ENCODE measurements at regions not wholly inside any gene's neighbourhood (a gene's known extent, or its start where the extent isn't known, plus 50 kb on each side); places are given as distances from the start of the nearest gene placed in this dataset.

DNA sequence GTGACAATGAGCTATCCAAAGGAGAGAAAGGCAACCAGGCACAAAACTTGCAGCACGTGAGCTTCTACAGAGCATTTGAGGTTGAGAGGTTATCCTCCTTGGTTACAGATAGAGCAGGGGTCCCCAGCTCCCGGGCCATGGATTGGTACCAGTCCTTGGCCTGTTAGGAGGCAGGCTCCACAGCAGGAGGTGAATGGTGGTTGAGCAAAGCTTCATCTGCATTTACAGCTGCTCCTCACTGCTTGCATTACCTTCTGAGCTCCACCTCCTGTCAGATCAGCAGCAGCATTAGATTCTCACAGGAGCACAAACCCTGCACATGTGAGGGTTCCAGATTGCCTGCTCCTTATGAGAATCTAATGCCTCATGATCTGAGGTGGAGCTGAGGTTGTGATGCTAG is 57.8 kb upstream of the ST8SIA3 start:
- CTCF ChIA-PET = no interaction called here
- TF ChIP-seq HDGF (IDR thresholded peaks at IDR 0.05; ENCODE audit: borderline replicate concordance) (no peak), SUZ12 (IDR thresholded peaks at IDR 0.05) (no peak), LEF1 (IDR thresholded peaks at IDR 0.05; ENCODE audit: borderline replicate concordance) (no peak), SP1 (IDR thresholded peaks at IDR 0.05) (no peak), CTBP1 (IDR thresholded peaks at IDR 0.05; ENCODE audit: borderline replicate concordance) (no peak), FOXK2 (IDR thresholded peaks at IDR 0.05) (no peak), FOXM1 (IDR thresholded peaks at IDR 0.05; ENCODE audit: borderline replicate concordance) (no peak), TARDBP (IDR thresholded peaks at IDR 0.05) (no peak)
- TF ChIP-seq, protein P1, sequence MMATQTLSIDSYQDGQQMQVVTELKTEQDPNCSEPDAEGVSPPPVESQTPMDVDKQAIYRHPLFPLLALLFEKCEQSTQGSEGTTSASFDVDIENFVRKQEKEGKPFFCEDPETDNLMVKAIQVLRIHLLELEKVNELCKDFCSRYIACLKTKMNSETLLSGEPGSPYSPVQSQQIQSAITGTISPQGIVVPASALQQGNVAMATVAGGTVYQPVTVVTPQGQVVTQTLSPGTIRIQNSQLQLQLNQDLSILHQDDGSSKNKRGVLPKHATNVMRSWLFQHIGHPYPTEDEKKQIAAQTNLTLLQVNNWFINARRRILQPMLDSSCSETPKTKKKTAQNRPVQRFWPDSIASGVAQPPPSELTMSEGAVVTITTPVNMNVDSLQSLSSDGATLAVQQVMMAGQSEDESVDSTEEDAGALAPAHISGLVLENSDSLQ (IDR thresholded peaks at IDR 0.05) = no peak
- POLR2A ChIA-PET = interaction anchor here (0.6 kb wide), 1 partner anchor 141 kb away, joined by 3 read pairs; the partner anchor contains the start of gene ONECUT2
- DNase-seq (ENCODE audit: extremely low spot score) = no peak

DNA sequence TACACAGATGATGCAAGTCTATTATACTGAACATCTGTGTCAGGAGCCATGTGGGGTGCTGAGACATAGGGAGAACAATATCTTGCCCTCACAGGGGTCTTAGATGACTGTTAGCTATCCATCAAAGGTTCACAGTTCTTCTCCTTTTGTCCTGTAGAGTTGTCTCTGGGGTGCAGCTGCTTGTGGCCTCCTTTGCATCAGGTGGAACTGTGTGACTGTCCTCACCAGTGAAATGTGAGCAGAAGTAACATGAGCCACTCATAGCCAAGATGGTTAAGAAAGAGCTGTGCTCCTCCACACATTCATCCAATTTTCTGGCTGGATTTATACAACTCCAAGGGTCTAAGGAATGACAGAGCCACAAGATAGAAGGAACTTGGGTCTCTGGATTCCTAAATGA is 56.0 kb upstream of the ST8SIA3 start:
- CTCF ChIA-PET = no interaction called here
- no peak for DNase-seq (ENCODE audit: extremely low spot score)
- POLR2A ChIA-PET = no interaction called here
- no peak for TF ChIP-seq SUZ12 (IDR thresholded peaks at IDR 0.05)
- no peak for TF ChIP-seq SP1 (IDR thresholded peaks at IDR 0.05)
- TF ChIP-seq NFRKB (IDR thresholded peaks at IDR 0.05) = no peak
- TF ChIP-seq FOXA1 (IDR thresholded peaks at IDR 0.05) = no peak
- TF ChIP-seq ELF4 (IDR thresholded peaks at IDR 0.05) = no peak
- TF ChIP-seq, protein P1 (IDR thresholded peaks at IDR 0.05) = no peak
- no peak for TF ChIP-seq L3MBTL2 (conservative IDR thresholded peaks at IDR 0.05)
- no peak for TF ChIP-seq FOXK2 (IDR thresholded peaks at IDR 0.05)
- TF ChIP-seq CTBP1 (IDR thresholded peaks at IDR 0.05; ENCODE audit: borderline replicate concordance) = no peak
- TF ChIP-seq BHLHE40 (IDR thresholded peaks at IDR 0.05; ENCODE audit: borderline replicate concordance) = no peak
- no peak for TF ChIP-seq LEF1 (IDR thresholded peaks at IDR 0.05; ENCODE audit: borderline replicate concordance)
- TF ChIP-seq FOXM1 (IDR thresholded peaks at IDR 0.05; ENCODE audit: borderline replicate concordance) = no peak
- TF ChIP-seq TARDBP (IDR thresholded peaks at IDR 0.05) = no peak
- TF ChIP-seq ARNT (IDR thresholded peaks at IDR 0.05) = no peak
- no peak for TF ChIP-seq HDGF (IDR thresholded peaks at IDR 0.05; ENCODE audit: borderline replicate concordance)
- no peak for TF ChIP-seq ZNF384 (IDR thresholded peaks at IDR 0.05)

DNA sequence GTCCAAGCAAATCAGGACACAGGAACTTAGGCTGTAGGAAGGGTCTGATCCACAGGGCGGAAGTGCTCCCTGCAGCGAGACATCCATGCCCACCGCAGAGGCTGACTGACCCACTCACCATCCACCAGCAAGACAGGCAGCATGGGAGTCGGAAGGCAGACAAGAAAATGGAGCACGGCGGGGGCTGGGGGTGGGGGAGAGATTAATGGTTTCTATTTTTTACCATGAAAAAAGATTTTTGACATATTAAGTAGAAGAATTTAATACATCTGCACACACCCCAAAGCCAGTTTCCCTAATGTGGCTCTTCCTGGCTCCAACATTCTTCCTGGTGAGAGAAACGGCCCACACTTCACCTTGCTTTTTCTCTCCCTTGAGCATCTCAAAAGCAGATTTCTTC is 55.1 kb upstream of the ST8SIA3 start:
- POLR2A ChIA-PET = no interaction called here
- CTCF ChIA-PET = no interaction called here

DNA sequence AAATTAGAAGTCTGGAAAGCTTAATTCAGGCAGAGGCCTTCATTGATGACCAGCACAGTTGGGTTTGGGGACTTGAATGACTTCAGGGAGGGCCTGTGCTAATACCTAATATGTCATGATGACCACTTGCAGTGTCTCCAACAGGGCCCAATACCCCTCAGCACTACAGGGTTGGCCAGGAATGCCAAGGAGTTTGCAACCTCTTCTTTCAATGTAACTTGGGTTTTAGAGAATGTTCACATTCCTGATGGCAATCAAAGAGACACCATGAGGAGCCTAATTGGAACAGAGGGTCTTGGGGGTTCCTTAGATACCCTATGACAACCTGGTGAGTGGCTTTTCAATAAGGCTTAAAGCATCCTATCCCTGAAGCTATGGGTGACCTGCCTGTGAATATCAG is 52.4 kb upstream of the ST8SIA3 start:
- no peak for DNase-seq (ENCODE audit: extremely low spot score)
- TF ChIP-seq ZNF384 (IDR thresholded peaks at IDR 0.05) (no peak), HDGF (IDR thresholded peaks at IDR 0.05; ENCODE audit: borderline replicate concordance) (no peak), SUZ12 (IDR thresholded peaks at IDR 0.05) (no peak), FOXM1 (IDR thresholded peaks at IDR 0.05; ENCODE audit: borderline replicate concordance) (no peak), TARDBP (IDR thresholded peaks at IDR 0.05) (no peak), LEF1 (IDR thresholded peaks at IDR 0.05; ENCODE audit: borderline replicate concordance) (no peak), ARNT (IDR thresholded peaks at IDR 0.05) (no peak), SP1 (IDR thresholded peaks at IDR 0.05) (no peak), CTBP1 (IDR thresholded peaks at IDR 0.05; ENCODE audit: borderline replicate concordance) (no peak), L3MBTL2 (conservative IDR thresholded peaks at IDR 0.05) (no peak), ELF4 (IDR thresholded peaks at IDR 0.05) (no peak), BHLHE40 (IDR thresholded peaks at IDR 0.05; ENCODE audit: borderline replicate concordance) (no peak), NFRKB (IDR thresholded peaks at IDR 0.05) (no peak), FOXA1 (IDR thresholded peaks at IDR 0.05) (no peak), FOXK2 (IDR thresholded peaks at IDR 0.05) (no peak)
- TF ChIP-seq, protein P1 (IDR thresholded peaks at IDR 0.05) = no peak
- POLR2A ChIA-PET = no interaction called here
- CTCF ChIA-PET = no interaction called here

More for the DNA sequence above, 55.1 kb upstream of the ST8SIA3 start:
- DNase-seq (ENCODE audit: extremely low spot score) = no peak
- TF ChIP-seq ZNF384 (IDR thresholded peaks at IDR 0.05) (no peak), FOXA1 (IDR thresholded peaks at IDR 0.05) (no peak), BHLHE40 (IDR thresholded peaks at IDR 0.05; ENCODE audit: borderline replicate concordance) (no peak), TARDBP (IDR thresholded peaks at IDR 0.05) (no peak), LEF1 (IDR thresholded peaks at IDR 0.05; ENCODE audit: borderline replicate concordance) (no peak), SP1 (IDR thresholded peaks at IDR 0.05) (no peak), L3MBTL2 (conservative IDR thresholded peaks at IDR 0.05) (no peak), CTBP1 (IDR thresholded peaks at IDR 0.05; ENCODE audit: borderline replicate concordance) (no peak), ARNT (IDR thresholded peaks at IDR 0.05) (no peak), SUZ12 (IDR thresholded peaks at IDR 0.05) (no peak), NFRKB (IDR thresholded peaks at IDR 0.05) (no peak), ELF4 (IDR thresholded peaks at IDR 0.05) (no peak), HDGF (IDR thresholded peaks at IDR 0.05; ENCODE audit: borderline replicate concordance) (no peak), FOXM1 (IDR thresholded peaks at IDR 0.05; ENCODE audit: borderline replicate concordance) (no peak), FOXK2 (IDR thresholded peaks at IDR 0.05) (no peak)
- TF ChIP-seq, protein P1 (IDR thresholded peaks at IDR 0.05) = no peak

DNA sequence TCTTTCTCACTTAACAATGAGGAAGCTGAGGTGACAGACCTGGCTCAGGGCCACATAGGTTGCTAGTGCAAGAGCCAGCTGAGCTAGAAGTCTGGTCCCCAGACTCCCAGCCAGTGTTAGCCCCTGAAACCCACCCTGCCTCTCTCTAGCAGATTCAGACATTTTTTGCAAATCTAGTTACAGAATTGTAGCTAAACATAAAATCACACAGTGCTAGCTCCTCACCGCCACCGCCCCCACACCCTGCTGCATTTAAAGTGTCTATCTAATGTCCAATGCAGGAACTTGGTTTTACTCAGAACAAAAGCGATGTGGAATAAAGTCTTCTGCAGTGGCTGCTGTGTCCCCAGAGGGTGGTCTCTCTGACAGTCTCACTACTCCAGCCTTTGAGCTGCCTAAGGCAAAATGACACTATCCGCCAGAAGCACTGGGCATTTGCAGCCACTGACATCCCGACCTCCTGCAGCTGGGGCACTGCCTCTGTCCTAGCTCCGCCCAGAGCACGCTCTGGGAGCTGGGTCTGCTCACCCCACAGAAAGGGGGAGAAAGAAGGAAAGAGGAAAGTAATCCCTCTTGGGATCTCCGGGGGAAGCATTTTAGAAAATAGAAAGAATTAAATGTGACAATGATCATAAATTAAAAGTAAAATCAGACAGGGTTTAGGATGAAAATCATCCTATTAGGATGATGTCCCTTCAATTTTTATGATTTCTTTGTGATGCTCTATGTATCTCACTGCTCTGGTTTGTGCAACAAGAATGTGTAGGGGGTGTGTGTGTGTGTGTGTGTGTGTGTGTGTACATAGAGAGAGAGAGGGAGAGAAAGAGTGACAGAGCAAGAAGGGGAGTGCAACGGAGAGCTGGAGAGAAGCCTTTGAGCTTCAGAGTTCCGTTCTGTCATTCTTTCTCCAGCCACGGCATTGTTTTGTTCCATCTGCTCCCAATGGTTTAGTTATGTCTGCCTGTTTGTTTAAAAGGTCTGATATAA is 50.5 kb upstream of the ST8SIA3 start:
- no peak for DNase-seq (ENCODE audit: extremely low spot score)
- ChIA-PET CTCF (no interaction called here), POLR2A (no interaction called here)
- no peak for TF ChIP-seq ARNT (IDR thresholded peaks at IDR 0.05)
- TF ChIP-seq L3MBTL2 (conservative IDR thresholded peaks at IDR 0.05) = no peak
- TF ChIP-seq ELF4 (IDR thresholded peaks at IDR 0.05) = no peak
- TF ChIP-seq FOXM1 (IDR thresholded peaks at IDR 0.05; ENCODE audit: borderline replicate concordance) = no peak
- TF ChIP-seq SUZ12 (IDR thresholded peaks at IDR 0.05) = no peak
- TF ChIP-seq TARDBP (IDR thresholded peaks at IDR 0.05) = no peak
- no peak for TF ChIP-seq FOXA1 (IDR thresholded peaks at IDR 0.05)

Measured in HEK293T (cell line).